ENCODE measurements at regions not wholly inside any gene's neighbourhood (a gene's known extent, or its start where the extent isn't known, plus 50 kb on each side); places are given as distances from the start of the nearest gene placed in this dataset.
"Not testable (repeated sequence)": the region's sequence is repeated elsewhere in the genome, so short reads cannot be mapped to it uniquely, and the experiment has no call there.

DNA sequence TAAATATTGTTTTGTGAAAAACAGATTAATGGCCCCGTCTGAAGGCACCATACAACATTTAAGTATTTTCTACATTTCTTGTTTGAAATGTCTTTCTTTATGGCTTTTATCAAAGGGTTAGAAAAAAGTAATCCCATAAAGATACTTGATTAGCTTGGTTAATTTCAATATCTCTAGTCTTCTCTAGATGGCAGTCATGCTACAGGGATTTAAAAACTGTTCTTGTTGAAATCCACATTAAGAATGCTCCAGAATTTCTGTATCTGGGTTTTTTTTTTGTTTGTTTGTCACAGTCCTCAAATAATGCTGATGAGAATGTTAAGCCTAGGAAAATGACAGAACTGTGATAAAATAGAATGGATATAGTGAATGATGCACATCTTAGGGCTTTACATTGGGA, 109.0 kb upstream of the AADAT start:
- RAD21 ChIA-PET (ENCODE audit: low non-redundant PET in 1 of 2, low total read pairs in 2 of 2, uncharacterized antibody in 2 of 2, unreplicated experiment in 2 of 2), result interaction anchor here in 1 of 2 experiments (0.8 kb wide), 1 partner anchor 61 kb away, joined by 4 read pairs; no protein-coding TSS in a partner anchor
- no peaks in the 10 kb centered on the region for H3K27me3 ChIP-seq (ENCODE audit: insufficient read depth, low read length)
- H3K9ac ChIP-seq (ENCODE audit: low read length), result no peak overlapping the region
- H3K27ac ChIP-seq (ENCODE audit: low read depth, low read length), result no peak overlapping the region
- ATAC-seq, result no peak
- TF ChIP-seq, protein P1, sequence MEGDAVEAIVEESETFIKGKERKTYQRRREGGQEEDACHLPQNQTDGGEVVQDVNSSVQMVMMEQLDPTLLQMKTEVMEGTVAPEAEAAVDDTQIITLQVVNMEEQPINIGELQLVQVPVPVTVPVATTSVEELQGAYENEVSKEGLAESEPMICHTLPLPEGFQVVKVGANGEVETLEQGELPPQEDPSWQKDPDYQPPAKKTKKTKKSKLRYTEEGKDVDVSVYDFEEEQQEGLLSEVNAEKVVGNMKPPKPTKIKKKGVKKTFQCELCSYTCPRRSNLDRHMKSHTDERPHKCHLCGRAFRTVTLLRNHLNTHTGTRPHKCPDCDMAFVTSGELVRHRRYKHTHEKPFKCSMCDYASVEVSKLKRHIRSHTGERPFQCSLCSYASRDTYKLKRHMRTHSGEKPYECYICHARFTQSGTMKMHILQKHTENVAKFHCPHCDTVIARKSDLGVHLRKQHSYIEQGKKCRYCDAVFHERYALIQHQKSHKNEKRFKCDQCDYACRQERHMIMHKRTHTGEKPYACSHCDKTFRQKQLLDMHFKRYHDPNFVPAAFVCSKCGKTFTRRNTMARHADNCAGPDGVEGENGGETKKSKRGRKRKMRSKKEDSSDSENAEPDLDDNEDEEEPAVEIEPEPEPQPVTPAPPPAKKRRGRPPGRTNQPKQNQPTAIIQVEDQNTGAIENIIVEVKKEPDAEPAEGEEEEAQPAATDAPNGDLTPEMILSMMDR (IDR thresholded peaks at IDR 0.05 in 2 of 3, conservative IDR thresholded peaks at IDR 0.05 in 1 of 3; ENCODE audit: borderline replicate concordance in 1 of 3, insufficient read depth in 1 of 3, low read depth in 2 of 3, low read length in 2 of 3), result peak; percentile 33 to 54 (median 53); a peak in 5 of 6 replicates
- TF ChIP-seq SP1 (IDR thresholded peaks at IDR 0.05; ENCODE audit: low read depth) (no peak), RAD21 (IDR thresholded peaks at IDR 0.05; ENCODE audit: low read depth) (peak; percentile 69), CBX3 (IDR thresholded peaks at IDR 0.05; ENCODE audit: low read depth) (no peak), ZBTB33 (IDR thresholded peaks at IDR 0.05; ENCODE audit: extremely low read depth, insufficient replicate concordance, low read length) (no peak), EZH2phosphoT487 (IDR thresholded peaks at IDR 0.05; ENCODE audit: borderline replicate concordance) (no peak), POLR2AphosphoS5 (IDR thresholded peaks at IDR 0.05; ENCODE audit: low read depth, low read length) (no peak), SIN3A (IDR thresholded peaks at IDR 0.05; ENCODE audit: low read depth) (no peak), ELF1 (IDR thresholded peaks at IDR 0.05; ENCODE audit: borderline replicate concordance, low read depth) (no peak), CEBPB (IDR thresholded peaks at IDR 0.05; ENCODE audit: low read depth) (no peak), JUND (IDR thresholded peaks at IDR 0.05) (no peak)
- TF ChIP-seq, protein P2, sequence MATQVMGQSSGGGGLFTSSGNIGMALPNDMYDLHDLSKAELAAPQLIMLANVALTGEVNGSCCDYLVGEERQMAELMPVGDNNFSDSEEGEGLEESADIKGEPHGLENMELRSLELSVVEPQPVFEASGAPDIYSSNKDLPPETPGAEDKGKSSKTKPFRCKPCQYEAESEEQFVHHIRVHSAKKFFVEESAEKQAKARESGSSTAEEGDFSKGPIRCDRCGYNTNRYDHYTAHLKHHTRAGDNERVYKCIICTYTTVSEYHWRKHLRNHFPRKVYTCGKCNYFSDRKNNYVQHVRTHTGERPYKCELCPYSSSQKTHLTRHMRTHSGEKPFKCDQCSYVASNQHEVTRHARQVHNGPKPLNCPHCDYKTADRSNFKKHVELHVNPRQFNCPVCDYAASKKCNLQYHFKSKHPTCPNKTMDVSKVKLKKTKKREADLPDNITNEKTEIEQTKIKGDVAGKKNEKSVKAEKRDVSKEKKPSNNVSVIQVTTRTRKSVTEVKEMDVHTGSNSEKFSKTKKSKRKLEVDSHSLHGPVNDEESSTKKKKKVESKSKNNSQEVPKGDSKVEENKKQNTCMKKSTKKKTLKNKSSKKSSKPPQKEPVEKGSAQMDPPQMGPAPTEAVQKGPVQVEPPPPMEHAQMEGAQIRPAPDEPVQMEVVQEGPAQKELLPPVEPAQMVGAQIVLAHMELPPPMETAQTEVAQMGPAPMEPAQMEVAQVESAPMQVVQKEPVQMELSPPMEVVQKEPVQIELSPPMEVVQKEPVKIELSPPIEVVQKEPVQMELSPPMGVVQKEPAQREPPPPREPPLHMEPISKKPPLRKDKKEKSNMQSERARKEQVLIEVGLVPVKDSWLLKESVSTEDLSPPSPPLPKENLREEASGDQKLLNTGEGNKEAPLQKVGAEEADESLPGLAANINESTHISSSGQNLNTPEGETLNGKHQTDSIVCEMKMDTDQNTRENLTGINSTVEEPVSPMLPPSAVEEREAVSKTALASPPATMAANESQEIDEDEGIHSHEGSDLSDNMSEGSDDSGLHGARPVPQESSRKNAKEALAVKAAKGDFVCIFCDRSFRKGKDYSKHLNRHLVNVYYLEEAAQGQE (IDR thresholded peaks at IDR 0.05; ENCODE audit: low read depth), result no peak
- no peak overlapping the region for H3K4me3 ChIP-seq (replicated peaks in 1 of 2; ENCODE audit: low read depth in 1 of 2, low read length in 2 of 2)
- no peaks in the 10 kb centered on the region for H3K79me2 ChIP-seq (ENCODE audit: insufficient read depth, low read length)
- peak; percentile 4 for DNase-seq (ENCODE audit: low read depth, low spot score)
- H2AFZ ChIP-seq (ENCODE audit: low read depth, low read length, poor library complexity, severe bottlenecking), result no peak overlapping the region
- H3K9me2 ChIP-seq (ENCODE audit: insufficient read depth), result no peaks in the 10 kb centered on the region
- CTCF ChIA-PET, result interaction anchor here (0.6 to 2.8 kb wide), 10 partner anchors 10 to 653 kb away, joined by 3 to 30 read pairs (median 3); no protein-coding TSS in a partner anchor
- H3K36me3 ChIP-seq (ENCODE audit: control insufficient read depth in 1 of 2, insufficient read depth in 2 of 2, low read length in 2 of 2), result no peaks in the 10 kb centered on the region
- H4K20me1 ChIP-seq (ENCODE audit: insufficient read depth), result no peaks in the 10 kb centered on the region
- no peaks in the 10 kb centered on the region for H3K9me3 ChIP-seq (ENCODE audit: control insufficient read depth in 1 of 2, insufficient read depth in 1 of 2, low read depth in 1 of 2, low read length in 2 of 2)
- intact Hi-C loops (cut with micrococcal nuclease), result loop anchor here (2.0 kb wide), 1 partner anchor 60 kb away; no protein-coding TSS in a partner anchor
- no peaks in the 10 kb centered on the region for H3K4me1 ChIP-seq (ENCODE audit: control insufficient read depth in 1 of 2, insufficient read depth in 2 of 2, low read length in 2 of 2)
- BruUV-seq (replicated peaks), result no TSS peak
- POLR2A ChIA-PET, result no interaction called here
- H3K4me2 ChIP-seq (ENCODE audit: low read length), result no peak overlapping the region

- H3K36me3 ChIP-seq (ENCODE audit: control insufficient read depth in 1 of 2, insufficient read depth in 2 of 2, low read length in 2 of 2); H4K20me1 ChIP-seq (ENCODE audit: insufficient read depth); H3K9me2 ChIP-seq (ENCODE audit: insufficient read depth); H3K4me3 ChIP-seq (replicated peaks in 1 of 2; ENCODE audit: low read depth in 1 of 2, low read length in 2 of 2); ATAC-seq; H3K4me2 ChIP-seq (ENCODE audit: low read length); DNase-seq (ENCODE audit: low read depth, low spot score); H3K27me3 ChIP-seq (ENCODE audit: insufficient read depth, low read length); H3K27ac ChIP-seq (ENCODE audit: low read depth, low read length); CTCF ChIA-PET; H3K79me2 ChIP-seq (ENCODE audit: insufficient read depth, low read length); POLR2A ChIA-PET; H3K4me1 ChIP-seq (ENCODE audit: control insufficient read depth in 1 of 2, insufficient read depth in 2 of 2, low read length in 2 of 2); H3K9me3 ChIP-seq (ENCODE audit: control insufficient read depth in 1 of 2, insufficient read depth in 1 of 2, low read depth in 1 of 2, low read length in 2 of 2); H3K9ac ChIP-seq (ENCODE audit: low read length); intact Hi-C loops (cut with micrococcal nuclease); BruUV-seq (replicated peaks); RAD21 ChIA-PET (ENCODE audit: low non-redundant PET in 1 of 2, low total read pairs in 2 of 2, uncharacterized antibody in 2 of 2, unreplicated experiment in 2 of 2); H2AFZ ChIP-seq (ENCODE audit: low read depth, low read length, poor library complexity, severe bottlenecking): not testable (repeated sequence)
These were observed 105.0 kb upstream of the AADAT start for GRCh38 chr4:170194794-170195193.
